ENCODE measurements at regions not wholly inside any gene's neighbourhood (a gene's known extent, or its start where the extent isn't known, plus 50 kb on each side); places are given as distances from the start of the nearest gene placed in this dataset.

DNA sequence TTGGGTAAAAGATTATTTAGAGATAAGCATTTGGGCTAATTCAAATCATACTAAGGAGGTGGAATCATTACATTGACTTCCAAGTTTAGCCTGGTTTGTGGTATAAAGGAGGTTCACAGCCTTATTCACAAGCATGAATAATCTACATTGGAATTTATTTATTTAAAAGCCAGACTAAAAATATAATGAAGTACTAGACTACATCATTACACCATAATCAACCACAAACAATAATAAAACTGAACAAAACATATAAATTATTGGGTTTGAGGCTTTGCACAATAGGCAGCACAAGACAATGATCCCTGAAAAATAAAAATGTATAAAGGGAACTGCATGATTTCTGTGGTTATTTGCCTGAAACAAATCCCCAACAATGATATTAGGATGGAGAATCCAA lies 314.0 kb downstream of the GBA3 start:
- DNase-seq, result no peak

DNA sequence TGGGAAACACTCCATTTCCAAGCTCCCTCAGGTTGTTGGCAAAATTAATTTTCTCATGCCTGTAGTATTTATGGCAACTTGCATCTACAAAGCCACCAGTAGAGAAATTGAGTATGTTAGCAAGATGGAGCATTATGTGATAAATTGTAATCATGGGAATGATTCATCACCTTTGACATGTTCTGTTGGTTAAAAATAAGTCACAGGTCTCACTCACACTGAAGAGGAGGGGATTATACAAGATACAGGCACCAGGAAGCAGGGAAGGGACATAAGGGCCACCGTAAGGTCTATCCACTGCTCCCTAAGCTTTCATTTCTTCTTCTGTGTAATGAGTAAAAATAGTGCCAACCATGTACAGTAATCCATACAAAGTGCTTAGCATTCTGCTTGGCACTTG lies 313.0 kb downstream of the GBA3 start:
- no peak for DNase-seq

DNA sequence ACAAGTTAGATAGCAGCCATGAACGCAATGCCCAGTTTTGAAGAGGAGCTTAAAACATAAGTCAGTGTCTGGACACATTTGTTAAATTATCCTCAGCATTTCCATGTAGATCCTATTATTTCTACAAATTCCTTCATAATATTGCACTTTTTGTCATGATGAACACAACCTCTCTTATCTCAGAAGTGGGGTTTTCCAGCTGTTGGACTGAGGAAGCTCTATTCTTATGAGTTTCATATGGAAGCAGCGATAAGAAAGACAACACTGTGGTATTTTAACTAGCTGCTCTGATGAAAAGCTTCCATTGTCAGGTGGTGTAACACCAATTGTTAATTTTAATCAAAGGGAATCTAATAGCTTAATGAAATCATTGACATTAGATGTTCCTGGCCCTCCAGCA lies 308.7 kb downstream of the GBA3 start:
- DNase-seq, result no peak

DNA sequence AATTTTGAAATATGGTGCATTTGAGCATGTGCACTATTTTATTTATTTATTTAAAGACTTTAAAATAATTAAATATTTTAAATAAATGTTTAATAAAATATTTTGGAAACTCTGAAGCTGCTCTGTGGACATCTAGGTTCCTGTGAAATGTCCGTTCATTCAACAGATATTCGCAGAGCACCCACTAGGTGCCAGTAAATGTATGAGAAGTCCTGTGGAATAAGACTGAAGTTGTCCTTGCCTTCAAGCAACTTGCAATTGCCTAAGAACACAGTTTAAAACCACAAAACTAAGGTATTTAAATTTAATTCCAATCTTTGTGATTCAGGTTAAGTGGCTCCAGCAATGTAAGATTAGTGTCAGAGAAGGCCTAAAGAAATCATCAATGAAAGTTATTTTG lies 306.7 kb downstream of the GBA3 start:
- DNase-seq, result no peak

DNA sequence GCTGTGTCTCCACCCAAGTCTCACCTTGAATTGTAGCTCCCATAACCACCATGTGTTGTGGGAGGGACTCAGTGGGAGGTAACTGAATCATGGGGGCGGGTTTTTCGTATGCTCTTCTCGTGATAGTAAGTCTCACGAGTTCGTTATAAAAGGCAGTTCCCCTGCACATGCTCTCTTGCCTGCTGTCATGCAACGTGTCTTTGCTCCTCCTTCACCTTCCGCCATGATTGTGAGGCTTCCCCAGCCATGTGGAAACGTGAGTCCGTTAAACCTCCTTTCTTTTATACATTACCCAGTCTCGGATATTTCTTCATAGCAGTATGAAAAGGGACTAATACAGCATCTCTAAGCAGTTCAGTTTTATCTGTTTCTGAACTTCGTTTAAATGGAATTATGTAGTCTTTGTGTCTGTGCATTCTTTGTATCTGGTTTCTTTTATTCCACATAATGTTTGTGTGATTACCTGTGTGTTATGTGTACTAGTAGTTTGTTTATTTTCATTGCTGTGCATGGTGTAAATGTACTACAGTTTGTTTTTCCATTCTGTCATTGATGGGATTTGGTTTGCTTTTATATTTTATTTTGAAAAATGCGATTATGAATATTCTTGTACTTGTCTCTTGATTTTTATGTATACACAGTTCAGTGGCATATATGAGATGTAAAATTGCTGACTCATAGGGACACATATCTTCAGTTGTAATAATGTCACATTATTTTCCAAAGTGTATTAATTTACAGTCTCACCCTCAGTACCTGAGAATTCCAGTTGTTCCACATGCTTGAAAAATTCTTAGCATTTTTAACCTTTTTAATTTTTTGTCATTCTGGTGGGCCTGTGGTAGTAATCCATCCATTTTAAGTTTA lies 304.9 kb downstream of the GBA3 start:
- no peak for DNase-seq

DNA sequence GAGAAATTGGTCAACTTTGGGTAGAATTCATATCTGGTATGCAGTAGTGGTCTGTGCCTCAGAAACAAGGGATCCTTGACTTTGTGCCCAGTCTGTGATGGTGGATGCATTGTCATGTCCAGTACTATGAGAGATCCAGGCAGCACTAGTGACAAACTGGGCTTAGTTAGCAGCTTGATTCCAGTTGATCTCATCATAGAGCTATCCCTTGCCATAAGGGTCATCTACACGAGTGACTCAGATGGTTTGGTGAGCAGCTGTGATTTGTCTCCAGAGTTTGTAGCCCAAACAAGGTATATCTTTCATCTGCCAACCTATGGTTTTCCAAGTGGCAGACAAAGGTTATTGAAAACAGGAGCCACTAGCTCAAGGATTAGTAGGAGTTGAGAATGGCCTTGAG lies 298.8 kb downstream of the GBA3 start:
- no peak for DNase-seq

DNA sequence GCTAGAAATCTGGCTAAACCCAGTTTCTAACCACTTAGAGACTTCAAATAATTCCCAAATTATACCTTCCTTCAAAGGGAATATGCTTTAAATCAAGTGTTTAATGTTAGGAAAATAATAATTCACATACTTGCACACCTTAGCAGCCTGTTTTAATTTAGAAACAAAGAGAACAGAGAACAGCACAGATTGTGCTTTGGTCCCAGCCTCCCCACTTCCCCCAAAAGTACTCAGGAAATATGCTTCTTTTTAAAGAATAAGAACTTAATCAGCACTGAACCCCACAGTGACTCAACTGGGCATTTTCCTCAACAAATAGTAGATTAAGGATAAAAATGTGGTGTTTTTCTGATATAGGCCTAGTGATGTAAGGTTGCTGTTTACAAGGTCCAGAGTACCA lies 295.8 kb downstream of the GBA3 start:
- DNase-seq, result no peak

DNA sequence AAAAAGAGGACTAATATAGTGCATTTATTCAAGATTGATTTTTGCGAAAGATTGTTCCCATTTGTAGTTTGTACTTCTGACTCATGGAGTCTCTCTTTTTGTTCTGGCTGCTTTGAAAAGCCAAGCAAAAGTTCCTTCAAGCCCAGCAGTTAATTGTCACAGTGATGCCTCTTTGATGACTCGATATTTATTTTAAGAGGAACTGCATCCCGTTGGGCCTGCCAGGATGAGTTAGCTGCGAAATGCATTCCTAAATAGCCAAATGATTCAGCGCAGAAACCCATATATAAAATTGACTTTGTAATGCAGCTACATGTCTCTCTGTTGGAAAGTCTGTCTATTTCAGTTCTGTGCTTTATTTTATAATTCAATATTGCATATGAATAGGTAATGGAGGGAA lies 295.1 kb downstream of the GBA3 start:
- no peak for DNase-seq

DNA sequence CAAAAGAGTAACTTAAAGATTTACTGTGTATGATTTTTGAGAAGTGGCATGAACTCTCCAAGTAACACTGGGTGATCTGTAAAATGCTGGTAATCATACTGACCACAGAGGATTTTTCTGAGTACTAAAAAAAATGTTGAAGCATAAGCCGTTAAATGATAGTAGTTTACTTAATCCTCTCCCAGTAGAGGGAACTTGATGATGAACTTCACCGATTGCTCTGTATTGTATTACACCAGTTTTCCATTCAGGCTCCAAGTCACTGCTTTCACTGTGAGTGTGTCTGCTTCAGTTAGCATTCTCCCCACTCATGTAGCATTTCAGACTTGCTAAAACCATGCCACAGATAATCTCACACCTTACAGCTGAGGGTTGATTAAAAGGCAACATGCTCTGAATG lies 294.1 kb downstream of the GBA3 start:
- DNase-seq, result no peak

DNA sequence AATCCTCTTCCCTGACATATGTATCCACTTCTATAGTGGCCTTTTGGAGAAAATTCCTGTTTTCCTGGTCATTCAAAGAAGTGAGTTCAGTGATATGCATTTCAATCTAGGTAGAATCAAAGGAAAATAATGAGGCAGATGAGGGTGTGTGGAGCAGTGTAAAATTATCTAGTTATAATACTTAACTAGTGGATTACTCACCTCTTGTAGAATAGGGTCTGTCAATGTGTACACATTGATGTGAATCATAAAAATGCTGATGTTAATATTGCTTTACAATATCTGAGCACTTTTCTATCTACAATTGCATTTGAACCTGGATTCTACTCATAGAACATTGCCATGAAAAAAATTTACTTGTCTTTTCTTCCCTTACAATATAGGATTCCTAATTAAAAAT lies 293.5 kb downstream of the GBA3 start:
- DNase-seq, result no peak

DNA sequence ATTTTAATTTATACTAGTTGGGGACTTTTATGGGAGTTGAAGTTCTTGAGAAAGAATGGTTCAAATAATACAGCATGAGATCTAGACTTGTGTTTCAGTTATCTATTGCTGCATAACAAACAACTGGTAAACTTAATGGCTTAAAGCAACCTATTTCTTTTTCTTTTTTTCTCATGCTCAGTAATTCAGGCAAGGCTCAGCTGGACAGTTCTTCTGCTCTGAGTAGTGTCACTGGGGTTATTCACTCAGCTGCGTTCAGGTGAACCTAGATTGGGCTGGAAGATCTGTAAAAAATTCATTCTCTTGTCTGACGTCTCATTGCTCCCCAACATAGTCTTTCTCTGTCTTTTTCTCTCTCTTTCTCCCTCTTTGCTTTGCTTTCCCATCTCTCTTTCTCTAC lies 291.7 kb downstream of the GBA3 start:
- no peak for DNase-seq

DNA sequence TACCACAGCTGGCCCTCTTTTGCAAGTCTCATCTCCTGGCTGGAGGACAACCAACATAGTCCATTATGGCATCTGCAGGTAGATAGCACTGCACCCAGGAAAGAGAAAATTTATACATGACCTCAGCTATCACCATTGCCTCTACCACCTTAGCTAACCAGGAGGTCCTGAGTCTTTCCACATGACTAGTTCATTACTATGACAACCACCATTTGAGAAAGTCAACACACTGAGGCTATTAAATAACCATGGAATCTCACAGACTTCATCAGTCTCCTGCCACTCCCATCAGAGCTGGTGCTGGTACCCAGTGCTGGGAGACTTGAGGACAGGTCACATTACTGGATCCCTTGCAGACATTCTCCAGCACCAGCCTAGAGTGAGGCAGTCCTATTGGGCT lies 285.9 kb downstream of the GBA3 start:
- DNase-seq, result no peak

DNA sequence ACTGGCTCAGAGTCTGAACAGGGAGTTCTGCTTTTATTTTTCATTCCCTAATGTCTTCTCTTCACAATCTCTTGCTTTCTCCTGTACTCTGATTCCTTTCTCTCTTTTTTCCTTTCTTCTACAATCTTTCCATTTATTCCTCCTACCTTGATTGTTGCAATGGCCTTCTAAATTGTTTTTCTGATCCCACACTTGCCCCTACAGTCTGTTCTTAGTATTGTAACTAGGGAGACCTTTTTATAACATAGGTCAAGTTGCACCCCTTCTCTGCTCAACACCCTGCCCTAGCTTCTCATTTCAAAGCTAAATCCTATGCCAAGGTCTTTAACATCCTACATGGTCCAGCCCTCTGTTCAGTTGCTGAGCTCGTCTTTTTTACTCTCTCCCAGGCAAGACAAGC lies 277.9 kb downstream of the GBA3 start:
- no peak for DNase-seq

DNA sequence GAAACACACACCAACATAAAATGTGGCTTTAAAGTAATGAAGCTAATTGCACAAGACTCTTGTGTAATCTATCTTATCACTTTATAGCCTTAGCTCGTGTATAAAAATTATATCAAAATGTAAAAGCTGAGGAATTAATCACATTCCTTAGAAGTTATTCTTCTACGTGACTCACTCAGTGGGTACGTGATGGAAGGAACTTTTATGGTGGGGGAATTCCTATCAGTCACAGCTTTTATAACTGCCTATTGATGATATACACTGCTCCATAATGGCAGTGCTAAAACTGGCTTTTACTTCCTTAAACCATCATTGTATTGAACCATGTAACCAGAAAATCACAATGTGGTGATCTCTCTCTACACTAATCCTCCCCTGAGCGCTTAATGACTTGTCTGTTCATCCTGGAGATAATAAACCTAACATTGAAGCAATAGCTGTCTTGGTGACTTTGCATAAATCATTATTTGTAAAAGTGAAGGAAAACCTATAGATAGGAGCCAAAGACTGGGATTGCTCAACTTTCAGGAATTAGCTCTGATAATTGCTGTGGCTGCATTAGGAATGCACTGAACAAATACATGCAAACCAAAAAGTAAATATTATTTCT lies 276.7 kb downstream of the GBA3 start:
- no peak for DNase-seq

DNA sequence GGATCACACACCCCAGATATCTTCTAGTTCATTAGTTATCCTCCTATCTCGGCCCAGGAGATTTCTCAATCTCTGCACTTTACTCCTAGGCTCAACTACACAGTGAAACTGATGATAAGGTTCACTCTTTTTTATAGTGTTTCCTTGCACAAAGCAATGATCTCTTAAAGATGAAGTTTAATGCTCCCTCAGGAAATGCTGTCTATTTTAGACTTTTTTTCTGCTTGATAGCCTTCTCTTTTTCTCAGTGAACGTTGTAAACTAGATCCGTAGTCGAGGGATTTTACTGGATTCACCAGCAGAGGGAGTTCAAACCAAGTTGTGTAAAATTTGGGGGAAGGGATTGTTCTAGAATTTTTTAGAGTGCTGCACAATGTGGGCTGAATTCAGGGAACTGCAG lies 269.6 kb downstream of the GBA3 start:
- no peak for DNase-seq

DNA sequence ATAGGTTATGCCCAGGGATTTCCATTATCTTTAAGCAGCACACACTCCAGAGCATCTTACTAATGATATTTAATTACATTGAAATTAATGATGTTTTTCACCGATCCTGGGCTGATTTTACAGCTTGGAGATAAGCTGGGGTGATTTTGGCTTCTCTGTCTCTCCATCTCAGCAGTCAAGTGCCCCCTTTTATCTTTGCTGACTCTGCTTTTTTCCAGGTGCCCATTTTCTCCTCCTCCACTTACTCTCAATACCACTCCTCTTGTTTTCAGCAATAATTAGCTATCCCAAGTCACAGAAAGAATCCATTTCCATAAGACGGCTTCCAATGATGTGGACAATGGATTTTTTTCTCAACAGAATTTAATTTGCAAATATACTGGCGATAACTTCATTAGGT lies 266.7 kb downstream of the GBA3 start:
- DNase-seq, result no peak

DNA sequence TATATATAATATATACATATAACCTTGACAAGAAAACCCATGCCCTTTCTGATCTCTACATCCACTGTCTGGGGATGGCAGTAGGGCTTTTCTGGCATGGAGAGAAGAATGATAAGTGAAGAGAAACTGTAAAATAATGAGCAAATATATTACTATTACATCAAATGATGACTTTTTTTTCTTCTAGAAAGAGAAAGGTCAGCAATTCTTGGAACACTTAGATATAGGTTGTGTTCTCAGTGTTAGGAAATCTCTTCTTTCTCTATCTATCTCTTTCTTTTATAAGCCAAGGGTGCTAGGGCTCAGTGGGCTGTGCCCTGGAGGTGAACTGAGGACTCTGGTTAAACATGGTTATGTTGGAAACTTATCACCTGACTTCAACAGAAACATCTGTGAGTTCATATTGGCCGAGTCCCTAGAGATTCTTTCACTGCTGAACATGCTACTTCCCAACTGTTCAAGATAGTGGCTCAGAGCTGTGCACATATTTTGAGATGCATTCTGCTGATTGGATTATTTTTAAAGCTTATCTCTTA lies 265.1 kb downstream of the GBA3 start:
- DNase-seq, result no peak

DNA sequence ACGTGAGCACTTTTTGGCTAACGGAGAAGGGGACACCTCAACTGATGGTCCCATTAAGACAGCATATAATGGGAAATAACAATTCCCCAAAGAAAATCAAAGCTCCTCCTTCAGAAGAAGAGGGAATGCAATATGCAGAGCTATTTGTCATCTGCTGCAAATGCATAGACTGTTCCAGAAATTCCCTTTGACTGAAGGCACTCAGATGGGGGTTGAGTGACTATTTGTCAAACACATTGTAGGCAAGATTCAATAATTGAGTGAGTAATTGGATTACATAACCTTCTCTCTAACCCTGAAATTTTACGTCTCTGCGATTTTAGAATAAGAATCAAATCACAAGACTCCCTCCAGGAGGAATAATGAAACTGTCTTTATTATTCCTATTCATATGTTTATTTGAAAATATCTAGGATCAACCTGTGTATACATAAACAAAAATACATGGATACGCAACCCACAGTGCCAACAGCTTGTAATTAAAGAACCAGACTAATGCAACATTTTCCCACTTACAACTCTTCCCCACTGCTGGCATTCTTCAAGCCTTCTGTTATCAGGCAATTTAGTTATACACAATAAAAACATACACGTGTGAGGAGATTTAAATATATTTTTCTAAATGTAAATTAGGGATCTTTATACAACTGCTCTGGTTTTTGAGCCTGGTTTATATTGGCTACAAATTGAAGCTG lies 256.6 kb downstream of the GBA3 start:
- DNase-seq, result no peak

DNA sequence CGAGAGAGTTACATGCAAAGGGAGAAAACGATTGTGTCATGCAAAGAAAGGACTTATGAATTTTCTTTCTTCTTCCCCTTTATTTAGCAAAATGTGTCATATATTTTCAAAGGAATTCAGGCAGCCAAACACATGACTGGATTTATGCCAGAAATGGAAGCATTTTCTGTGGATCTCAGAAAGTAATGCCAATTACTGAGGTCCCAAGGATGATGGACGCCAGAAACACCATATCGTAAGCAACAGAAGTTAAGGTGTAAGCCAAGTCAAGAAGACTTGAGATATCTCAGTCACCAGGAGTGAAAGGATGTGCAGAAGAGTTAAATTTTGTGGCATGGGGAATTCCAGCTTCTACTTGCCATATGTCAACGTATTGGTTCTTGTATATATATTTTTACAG lies 255.1 kb downstream of the GBA3 start:
- no peak for DNase-seq

DNA sequence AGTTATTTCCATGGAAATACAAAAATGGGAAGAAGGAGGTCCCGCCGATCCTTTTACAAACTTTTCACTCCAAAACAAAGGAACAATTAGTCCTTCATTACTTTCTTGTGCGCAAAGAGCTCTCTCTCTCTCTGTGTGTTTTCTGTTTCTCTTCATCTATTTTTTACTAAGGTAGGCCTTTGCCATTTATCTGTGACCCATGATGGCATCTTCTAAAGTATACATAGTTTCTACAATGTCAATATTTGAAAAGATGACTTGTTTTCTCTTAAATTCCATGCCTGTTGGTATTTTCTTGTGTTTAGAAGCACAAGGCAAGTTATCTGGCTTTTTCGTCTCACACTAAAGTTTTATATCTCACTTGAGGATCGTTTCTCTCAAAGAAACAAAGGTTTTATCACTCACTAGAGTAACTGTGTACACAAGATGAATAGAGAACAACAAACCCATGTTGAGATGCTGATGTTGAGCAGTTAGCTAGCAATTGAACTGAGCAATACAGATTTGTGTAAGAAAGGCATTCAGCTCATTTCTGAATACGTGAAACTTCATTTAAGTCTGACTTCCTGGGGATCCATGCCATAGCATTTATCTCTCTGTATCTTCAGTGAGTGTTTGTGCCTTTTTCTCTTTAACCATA lies 250.3 kb downstream of the GBA3 start:
- no peak for DNase-seq

DNA sequence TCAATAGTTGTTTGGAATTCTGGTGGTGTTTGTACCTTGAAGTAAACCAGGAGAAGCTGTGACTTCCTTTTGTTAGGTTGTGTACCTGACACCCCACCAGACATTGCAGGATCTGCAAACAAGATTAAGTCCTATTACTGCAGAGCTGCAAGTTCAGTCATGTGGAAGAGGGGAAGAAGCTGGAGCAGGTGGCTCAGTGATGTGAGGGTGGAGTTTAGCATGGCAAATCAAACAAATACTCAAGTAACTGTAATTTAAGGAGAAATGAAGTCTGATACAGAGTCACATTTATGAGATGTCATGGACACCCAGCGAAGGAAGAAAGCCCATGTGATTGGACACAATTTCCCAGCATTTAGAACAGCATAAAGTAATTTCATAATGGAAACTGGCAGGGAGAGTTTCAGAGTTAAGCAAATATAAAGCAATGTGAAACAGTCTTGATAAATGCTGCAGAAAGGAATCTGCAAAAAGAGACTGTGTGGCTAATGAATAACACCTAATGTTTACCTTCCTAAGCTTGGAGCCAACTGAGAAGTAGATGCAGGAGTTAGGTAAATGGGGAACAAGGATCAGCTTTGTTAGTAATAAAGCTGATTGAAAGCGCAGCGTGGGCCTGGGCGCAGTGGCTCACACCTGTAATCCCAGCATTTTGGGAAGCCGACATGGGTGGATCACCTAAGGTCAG lies 249.1 kb downstream of the GBA3 start:
- DNase-seq, result no peak

DNA sequence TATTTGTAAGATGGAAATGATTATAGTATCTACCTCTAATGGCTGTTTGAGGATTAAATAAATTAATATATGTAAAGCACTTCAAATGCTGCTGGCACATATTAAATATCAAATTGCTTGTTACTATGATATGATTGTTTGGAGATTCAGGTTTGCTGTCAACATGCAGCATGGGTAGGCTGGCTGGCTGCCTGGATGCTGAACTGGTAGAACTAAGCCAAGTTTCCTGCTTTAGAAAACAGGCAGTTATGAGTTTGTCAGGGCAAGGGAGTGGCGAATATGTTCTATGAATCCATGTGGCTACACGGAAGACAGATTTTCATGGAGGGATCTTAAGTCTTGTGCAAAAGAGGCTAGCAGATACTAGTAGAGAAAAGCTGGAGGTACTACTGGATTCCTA lies 239.6 kb downstream of the GBA3 start:
- no peak for DNase-seq

DNA sequence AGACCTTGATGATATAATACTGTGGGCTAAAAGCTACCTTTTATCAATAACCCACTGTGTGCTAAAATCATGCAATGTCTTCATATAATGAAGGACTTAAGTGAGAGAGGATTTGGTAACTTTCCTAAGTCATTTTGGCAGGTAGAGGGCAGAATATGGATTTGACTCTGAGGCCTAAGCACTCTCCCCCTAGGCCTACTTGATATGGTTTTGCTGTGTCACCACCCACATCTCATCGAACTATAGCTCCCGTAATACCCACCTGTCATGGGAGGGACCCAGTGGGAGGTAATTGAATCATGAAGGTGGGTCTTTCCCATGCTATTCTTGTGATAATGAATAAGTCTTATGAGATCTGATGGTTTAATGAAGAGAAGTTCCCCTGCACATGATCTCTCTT lies 229.7 kb downstream of the GBA3 start:
- no peak for DNase-seq
